ENCODE measurements at regions not wholly inside any gene's neighbourhood (a gene's known extent, or its start where the extent isn't known, plus 50 kb on each side); places are given as distances from the start of the nearest gene placed in this dataset.

DNA sequence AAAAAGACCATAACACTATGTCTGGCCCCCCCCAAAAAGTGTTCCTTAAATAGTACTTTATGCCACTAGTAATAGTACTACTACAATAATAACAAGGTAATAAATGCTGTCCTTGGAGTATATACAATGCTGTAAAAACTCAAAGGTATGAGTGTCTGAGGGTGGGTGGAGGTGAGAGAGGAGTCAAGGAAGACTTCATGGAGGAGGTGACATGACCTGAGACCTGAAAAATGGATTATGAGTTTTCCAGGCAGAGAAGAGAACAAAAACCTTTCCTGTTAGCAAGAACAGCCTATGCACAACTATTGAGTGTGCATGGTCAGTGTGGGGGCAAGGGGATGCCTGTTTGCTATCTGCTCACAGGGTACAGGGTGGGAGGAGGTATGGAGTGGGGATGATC, 290.2 kb upstream of the USP24 start:
- DNase-seq (ENCODE audit: low spot score), result no peak

DNA sequence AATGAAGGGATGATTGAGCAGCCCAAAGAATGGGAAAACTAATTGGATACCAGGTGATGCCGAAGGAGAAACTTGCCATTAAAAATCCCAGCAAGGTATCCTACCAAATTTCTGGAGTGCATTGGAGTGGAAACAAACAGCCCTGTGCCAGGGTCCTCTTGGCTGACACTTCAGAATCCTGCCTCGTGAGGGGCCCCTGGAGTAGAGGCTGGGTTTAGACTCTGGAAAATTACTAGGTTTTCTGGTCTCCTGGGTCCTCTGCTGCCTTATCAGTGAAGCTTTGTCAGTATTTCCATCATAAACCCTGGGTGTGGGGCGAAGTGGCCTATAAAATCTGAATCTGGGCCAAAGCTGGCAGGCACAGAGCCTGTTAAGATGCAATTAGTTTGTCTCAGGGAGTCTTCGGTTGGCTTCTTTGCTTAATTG, 289.2 kb upstream of the USP24 start:
- DNase-seq (ENCODE audit: low spot score), result peak; percentile 79

DNA sequence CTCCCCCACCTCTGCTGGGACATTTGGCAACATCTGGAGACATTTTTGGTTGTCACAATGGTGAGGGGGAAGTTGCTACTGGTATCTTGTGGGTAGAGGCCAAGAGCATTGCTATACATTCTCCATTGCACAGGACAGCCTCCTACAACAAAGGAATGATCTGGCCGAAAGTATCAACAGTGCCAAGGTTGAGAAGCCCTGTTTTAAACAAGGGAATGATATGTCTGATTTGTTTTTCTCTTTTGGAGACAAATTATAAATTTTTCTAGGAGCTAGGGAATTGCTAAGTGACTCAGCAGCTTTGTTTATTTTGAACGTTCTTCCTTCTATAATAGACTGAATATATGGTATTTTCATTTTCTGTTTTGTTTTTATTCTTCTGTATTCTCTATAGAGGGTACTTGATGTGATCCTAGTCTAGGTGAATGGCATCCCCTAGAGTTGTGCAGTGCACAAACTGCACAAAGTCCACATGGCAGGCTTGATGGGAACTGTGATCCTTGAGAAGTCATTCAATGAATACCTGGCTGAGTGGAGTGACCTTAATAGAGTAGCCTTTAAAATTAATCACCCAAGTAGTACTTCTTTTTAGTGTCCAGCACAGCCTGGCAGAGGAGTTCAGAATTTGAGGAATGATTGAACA, 288.6 kb upstream of the USP24 start:
- no peak for DNase-seq (ENCODE audit: low spot score)

DNA sequence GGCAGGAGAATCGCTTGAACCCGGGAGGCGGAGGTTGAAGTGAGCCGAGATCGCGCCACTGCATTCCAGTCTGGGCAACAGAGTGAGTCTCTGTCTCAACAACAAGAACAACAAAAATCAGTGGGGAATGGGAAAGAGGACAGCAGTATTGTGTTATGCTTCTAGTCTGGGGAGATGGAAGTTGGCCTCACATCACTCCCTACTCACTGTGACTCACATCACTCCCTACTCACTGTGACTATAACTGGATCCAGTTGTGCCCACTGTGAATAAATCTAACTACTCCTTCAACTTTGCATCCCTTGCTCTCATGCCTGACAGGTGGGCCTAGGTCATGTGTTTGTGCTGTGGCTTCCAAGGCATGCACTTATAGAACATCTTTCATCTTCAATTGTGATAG, 285.4 kb upstream of the USP24 start:
- DNase-seq (ENCODE audit: low spot score), result no peak

DNA sequence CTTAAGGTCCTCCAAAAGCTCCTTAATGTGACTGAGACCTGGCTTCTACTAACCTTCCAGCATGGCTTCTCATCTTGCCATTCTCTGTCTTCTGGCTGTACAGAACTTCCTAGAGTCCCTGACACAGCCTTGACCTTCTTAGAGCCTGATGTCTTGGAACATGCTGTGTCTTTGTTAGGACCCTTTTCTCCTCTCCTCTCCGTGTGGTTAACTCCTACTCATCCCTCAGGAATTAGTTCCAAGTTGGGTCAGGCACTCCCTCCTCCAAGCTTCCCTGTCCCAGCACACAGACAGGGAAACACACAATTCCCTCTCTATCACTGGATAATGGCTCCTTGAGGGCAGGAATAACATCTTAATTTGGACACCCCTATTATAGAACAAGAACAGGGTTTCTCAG, 275.4 kb upstream of the USP24 start:
- no peak for DNase-seq (ENCODE audit: low spot score)

DNA sequence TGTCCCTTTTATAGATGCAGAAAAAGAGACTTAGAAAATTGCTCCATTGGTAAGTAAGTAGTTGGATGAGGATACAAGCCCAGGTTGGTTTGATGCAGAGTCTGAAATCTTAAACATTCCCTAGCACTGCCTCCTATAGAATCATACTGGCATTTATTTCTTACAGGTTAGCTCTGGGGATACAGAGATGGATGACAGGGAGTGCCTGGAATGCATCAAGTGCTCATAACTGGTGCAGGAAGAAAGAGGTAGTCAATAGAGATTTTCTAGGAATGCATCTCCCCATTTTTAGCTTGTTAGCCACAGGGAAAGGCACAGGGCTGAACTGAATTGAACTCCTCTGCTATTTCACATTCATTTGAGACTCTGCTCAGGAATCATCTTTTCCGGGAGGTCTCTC, 269.0 kb upstream of the USP24 start:
- DNase-seq (ENCODE audit: low spot score), result no peak

DNA sequence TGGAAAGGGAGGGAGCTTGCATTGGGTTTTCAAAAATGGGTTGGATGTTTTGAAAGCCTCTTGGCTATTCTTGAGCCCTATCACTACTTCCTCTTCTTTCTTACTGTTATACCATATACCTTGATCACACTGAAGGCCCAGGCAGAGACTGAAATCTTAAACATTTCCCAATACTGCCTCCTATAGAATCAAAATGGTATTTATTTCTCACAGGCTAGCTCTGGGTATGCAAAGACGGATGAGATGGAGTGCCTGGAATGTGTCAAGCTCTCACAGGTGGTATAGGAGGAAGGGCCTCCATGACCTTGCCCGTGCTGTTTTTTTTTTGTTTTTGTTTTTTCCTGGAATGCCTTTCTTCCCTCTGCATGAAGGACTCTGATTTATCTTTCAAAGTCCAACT, 268.4 kb upstream of the USP24 start:
- no peak for DNase-seq (ENCODE audit: low spot score)

DNA sequence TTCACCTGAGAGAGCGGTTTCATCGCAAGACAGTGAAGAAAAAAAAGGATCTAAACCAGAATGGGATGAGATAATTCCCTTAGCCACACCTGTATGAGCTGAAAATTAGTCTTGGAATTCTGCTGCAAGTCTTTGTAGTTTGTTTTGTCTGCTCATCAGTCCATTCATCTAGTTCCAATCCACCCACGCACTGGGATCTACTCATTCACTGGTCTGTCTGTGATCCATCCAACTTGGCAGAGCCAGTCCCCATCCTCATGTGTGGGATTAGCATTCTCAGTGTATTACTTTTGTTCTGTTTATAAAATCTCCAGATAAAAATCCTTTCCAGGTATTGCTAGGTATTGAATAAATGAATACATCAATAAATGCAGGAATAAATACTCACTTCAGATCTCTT, 266.5 kb upstream of the USP24 start:
- DNase-seq (ENCODE audit: low spot score), result no peak

DNA sequence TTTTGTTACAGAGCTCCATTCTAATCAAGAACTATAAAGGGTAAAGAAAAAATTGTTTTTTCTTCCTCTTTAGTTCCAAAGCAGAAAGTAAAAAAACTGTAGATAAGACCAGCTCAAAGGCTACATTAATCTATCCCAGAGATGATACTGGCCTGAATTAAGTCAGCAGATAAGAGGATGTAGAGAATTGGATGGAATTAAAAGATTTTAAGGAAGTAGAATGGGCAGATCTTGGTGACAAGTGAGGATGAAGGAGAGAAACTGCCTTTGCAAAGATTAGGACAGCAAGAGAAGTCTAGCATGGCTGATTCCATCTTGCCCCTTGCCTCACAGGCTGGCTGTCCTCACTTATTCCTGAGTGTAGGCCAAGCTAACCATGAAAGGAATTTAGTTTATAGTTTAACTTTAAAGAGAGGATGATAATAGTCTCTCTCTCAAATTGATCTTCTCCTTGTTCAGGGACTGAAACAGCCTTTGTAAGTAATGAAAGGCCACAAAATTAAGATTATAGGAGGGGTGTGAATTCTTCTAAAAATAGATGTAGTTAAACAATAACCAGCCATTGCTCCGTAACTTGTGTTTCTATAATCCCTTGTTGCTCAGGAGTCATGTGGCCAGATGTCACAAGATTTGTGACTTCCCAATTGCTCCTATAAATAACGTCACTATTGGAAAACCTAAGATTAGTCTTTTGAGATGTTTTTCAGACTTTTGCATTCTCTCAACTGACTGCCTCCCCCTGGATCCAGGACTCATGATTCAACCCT, 265.0 kb upstream of the USP24 start:
- peak; percentile 21 for DNase-seq (ENCODE audit: low spot score)

DNA sequence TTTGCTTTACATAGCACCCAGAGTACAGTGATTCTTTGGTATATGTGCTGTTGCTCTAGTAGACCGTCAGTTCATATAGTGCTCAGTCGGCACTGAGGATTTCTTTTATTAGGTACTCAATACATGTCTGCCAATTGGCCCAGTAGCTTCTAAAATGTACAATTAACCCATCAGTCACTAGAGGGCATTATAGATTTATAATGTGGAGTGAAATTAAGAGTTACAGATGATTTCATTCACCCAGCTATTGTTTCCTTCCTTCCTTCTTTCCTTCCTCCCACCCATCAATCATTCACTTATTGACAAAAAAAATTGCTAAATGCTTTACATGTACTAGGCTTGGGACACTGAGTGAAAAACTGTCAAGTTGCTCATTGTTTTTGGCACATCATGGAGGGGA, 263.6 kb upstream of the USP24 start:
- peak; percentile 11 for DNase-seq (ENCODE audit: low spot score)

DNA sequence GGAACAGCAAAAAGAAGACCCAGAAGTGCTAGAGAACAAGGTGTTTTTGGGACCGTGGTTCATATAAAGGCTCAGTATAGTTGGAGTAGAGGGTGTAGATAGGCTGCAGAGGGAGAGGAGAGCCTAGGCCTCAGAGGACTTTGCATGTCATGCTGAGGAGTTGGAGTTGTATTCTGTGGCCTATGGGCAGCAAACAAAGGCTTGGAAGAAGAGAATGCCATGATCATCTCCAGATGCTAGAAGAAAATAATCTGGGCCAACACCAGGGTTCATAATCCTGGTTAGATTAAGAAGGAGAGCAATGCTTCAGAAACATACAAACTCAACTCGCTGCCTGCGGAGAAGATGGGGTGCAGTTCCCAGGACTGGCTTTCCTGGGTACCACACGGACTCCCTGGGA, 262.8 kb upstream of the USP24 start:
- no peak for DNase-seq (ENCODE audit: low spot score)

DNA sequence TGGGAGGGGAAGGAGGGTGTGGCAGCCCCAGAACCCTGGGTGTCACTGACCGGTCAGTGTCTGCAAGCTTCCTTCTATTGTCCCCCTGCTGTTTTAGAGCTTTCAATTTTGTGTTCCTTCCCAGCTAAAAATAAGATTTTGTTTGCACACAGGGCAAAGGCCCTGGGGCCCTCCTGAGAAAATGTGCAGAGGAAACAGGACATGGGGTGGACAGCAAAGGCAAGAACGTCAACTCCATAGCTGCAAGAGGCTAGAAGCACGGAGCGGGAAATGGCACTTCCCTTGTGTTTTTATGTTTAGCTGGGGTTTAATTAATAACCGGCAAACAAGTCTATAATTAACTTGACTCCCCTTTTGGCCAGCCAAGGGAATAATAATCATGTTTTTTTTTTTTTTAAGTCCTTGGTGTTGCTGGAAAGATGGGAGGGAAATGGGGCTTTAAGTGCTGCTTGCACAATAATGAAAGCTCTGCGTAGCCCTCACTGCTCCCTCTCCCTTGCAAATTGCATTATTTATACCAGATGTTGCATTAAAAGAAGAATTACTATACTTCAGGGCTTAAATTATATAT, 261.4 kb upstream of the USP24 start:
- DNase-seq (ENCODE audit: low spot score), result no peak

DNA sequence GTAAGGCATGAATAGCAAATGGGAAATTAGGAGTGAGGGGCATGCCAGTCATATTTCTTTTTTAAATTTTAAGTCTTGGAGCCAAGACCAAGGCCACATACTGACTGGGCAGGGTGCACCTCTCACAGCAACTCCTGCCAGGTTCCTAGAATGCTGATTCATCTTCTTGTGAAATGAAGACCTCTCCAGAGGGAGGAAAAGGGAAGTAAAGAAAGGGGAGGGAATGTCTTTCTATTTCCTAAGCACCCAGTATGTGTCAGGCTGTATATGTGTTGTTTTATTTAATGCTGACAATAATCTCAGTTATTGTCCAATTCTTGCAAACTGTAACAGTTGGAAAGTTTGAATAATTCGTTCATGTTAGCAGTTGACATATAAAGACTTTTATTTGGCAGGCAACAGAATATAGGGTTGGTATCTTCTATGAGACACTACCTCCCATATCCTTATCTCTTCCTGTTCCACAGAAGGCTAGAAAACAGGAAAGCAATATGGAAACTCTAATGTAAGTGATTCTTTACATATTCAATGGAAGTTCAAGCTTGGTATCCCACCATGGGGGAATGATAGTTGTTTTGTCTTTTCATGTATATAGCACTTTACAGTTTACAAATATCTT, 259.1 kb upstream of the USP24 start:
- peak; percentile 14 for DNase-seq (ENCODE audit: low spot score)

DNA sequence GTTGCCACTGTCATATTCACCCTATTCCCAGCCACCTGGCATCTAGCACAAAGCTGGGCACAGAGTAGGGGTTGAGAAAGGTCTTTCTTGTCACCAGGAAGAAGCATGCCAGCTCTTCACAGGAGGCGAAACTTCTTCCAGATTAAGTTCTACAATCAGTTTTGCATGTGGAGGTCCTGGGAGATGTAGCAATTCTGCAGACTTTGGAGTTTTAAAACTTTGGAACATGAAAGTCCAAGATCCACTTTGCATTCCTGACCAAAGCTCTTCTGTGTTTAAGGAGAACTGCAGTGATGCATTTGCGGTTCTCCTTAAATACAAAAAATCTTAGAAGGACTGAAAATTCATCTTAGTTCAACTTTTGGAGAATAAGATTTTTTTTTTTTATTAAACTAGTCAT, 258.5 kb upstream of the USP24 start:
- no peak for DNase-seq (ENCODE audit: low spot score)

DNA sequence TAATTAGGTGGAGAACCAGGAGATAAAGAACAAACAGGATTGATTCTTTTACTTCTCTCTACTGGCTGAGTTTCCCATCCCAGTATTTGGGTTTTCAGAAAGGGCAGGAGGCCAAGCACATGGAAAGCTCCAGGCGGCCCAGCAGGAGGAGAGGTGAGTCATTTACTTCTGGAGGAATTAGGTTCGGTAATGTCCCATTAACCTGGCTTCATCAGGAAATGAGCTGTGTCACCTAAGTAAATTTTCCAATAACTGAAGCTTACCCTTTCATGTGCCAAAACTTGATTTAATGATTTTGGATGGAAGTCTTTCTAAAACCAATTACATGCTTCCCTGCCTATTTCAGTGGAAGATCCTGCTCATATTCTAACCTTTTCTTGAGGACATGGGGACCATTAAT, 257.6 kb upstream of the USP24 start:
- DNase-seq (ENCODE audit: low spot score), result peak; percentile 59

DNA sequence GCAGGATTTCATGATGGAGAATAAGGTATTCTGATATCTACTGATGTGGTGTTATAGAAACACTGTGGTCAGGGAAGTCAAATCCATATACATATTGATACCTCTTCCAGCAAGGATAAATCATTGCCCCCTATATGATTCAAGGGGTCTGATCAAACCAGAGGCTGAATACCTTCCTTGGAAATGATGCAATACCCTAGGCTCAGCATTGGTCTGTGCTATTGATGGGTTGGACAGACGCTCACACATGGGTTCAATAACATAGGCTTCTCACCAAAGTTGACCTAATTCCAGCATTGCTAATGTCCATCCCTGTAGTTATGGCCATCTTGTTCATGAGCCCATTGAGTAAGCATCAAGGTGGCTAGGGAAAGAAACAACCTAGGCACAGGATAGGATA, 257.0 kb upstream of the USP24 start:
- no peak for DNase-seq (ENCODE audit: low spot score)

DNA sequence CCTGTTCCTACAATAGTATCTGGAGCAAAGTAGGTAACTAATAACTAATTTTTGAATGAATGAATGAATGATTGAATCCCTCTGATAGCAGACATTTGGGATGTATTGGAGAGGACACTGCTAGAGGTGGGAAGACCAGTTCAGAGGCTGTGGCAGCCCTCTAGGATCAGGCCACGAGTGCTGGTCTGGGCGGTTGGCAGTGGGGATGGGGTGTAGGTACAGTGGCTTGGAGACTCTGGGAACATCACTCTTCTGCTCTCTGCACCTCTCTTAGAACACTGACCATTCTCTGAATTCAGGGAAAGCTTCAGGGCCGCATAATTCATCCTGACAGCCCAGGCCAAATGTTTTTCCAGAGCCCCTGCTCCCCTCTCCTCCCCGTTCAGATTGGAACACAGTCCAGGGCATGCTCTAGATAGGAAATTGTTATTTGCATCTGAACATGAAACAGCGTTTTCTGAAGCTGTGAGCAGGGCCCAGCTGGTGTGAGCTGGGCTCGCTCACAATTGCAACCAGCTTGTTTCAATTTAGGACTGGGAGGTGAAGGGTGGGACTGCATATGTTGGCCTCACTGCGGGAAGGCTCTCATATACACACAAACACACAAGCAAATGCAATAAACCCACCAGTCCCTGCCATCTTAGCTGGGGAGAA, 253.1 kb upstream of the USP24 start:
- no peak for DNase-seq (ENCODE audit: low spot score)

DNA sequence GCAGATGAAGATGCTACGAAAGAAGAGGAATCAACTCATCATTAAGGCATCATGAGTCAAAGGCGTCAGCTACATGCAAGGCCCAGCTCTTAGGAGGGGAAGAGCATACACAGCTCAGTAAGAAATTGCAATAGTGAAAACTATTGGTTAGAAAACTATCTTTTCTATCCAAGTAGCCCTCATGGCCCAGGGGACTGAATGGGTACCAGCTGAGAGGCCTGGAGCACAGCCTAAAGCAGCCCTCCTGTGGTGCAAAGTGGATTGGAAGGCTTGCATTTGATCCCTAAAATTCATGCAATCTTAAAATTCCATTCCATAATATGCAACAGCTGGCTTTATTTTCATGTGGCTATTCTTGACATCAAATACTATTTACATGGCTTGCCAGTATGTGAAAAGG, 251.8 kb upstream of the USP24 start:
- DNase-seq (ENCODE audit: low spot score), result no peak

DNA sequence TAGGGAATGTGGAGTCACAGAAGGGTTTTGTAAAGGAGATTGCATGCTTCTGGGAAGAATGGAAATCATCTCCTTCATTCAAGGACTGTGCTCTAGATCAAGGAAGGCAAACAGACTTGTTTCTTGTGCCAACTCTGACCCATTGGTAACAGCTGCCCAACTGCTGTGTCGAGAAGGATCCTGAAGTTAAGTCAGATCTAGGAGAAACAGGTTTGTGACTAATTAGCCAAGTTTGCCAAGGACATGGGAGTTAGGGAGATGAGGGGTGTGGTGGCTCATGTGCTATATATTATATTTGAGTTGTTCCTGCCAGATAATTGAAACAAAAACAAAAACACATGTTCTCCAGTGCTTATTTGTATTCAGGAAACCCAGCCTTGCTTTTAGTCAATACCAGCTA, 251.2 kb upstream of the USP24 start:
- DNase-seq (ENCODE audit: low spot score), result peak; percentile 22

DNA sequence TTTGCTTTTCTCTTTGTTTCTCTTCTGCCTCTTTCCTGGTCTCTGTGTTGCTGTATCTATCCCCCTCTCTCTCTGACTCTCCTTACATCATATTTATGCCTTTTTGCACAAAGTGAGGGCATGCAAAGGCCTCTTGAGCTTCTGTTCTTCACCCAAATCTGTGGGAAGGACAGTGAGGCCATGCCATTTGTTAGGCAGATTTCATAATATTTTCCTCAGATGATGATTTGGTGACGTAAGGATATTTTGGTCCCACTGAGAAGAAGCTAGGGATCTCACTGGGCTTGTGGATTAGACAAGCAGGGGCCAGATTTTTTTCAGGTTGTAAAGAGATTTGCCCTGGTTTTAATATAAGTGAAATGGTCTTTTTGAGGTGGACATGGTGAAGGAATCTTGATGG, 249.4 kb upstream of the USP24 start:
- no peak for DNase-seq (ENCODE audit: low spot score)

DNA sequence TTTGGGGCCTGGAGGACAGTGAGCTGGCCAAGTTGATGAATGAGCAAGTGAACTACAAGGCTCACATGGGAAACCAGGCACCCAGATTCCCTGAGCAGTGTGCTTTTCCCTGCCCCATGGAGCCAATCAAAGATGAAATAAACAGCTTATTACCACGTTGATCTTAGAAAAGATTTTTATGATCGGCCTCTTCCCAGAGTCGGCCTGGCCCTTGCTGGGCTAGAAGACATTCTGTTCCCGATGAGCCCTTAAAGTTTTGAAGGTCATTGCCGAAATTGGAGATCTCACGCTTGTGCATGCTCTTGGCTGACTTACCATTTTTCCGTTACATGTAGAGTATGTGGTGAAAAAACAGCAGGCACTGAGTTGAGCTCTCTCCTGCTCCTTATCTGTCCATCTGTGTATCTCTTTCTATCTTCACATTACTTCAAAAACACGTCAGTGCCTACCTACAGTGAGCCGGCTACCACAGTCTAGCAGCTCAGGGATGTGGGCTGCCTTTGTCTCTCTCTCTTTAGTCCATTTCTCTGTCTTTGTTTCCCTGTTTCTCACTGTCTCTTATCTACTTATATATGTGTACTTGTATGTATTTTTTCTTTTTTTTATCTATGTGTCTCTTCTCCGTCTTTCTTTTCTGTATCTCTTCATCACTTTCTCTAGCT, 248.8 kb upstream of the USP24 start:
- DNase-seq (ENCODE audit: low spot score), result no peak

DNA sequence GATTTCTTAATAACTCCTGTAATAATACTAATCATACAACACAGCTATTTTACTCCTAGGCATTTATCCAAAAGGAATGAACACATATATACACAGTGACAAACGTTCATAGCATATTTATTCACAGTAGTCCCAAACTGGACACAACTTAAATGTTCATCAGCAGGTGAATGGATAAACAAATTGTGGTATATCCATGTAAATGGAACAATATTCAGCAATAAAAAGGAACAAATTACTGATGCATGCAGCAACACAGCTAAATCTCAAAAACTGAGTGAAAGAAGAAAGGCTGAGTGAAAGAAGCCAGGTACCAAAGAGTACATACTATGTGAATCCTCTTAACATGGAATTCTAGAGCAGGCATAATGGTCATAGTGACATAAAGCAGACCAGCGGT, 242.7 kb upstream of the USP24 start:
- DNase-seq (ENCODE audit: low spot score), result no peak

Data from LoVo (cell line).